ENCODE measurements at regions not wholly inside any gene's neighbourhood (a gene's known extent, or its start where the extent isn't known, plus 50 kb on each side); places are given as distances from the start of the nearest gene placed in this dataset.

DNA sequence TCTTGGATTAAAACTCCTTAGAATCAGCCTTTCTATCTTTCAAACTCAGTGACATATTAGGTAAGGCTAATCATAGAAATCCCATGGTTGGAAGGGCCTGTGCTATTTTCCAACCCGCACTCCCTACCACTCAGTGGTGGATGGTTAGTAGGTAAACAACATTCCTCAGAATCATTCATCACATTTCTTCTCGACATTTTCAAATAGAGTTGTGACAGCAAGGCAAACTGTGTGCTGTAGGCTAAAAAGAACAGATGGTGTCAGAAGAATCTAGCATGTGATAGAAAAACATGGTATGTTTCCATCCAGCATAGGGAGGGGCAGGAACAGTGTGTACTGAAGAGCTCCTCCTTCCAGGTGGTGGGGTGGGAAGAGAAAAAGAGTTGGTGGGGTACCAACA, 227.3 kb upstream of the NMUR2 start:
- Mint-ChIP-seq H3K9me3 (ENCODE audit: unreplicated experiment) (no peaks in the 10 kb centered on the region), H3K27ac (ENCODE audit: low read depth, unreplicated experiment) (peak overlapping the region; percentile 17), H3K27me3 (ENCODE audit: insufficient read depth, unreplicated experiment) (no peaks in the 10 kb centered on the region), H3K36me3 (ENCODE audit: insufficient read depth, unreplicated experiment) (no peaks in the 10 kb centered on the region), H3K4me3 (ENCODE audit: unreplicated experiment) (no peak overlapping the region), H3K4me1 (ENCODE audit: insufficient read depth, unreplicated experiment) (peaks cover 6% of the 10 kb centered on the region)
- BruUV-seq (replicated peaks): no TSS peak
- CTCF ChIA-PET: no interaction called here
- intact Hi-C loops (cut with micrococcal nuclease): no loop called here
- TF ChIP-seq CTCF (IDR thresholded peaks at IDR 0.05; ENCODE audit: unreplicated experiment): no peak
- DNase-seq (ENCODE audit: unreplicated experiment): no peak
- POLR2A ChIA-PET: no interaction called here

- H3K27me3 Mint-ChIP-seq (ENCODE audit: insufficient read depth, unreplicated experiment): no peaks in the 10 kb centered on the region
- H3K27ac Mint-ChIP-seq (ENCODE audit: low read depth, unreplicated experiment): no peak overlapping the region
- ChIA-PET CTCF (interaction anchor here (1.1 to 1.4 kb wide), 2 partner anchors 30 to 1330 kb away, joined by 3 to 7 read pairs; no protein-coding TSS in a partner anchor), POLR2A (no interaction called here)
- intact Hi-C loops (cut with micrococcal nuclease): no loop called here
- no TSS peak for BruUV-seq (replicated peaks)
- no peaks in the 10 kb centered on the region for H3K36me3 Mint-ChIP-seq (ENCODE audit: insufficient read depth, unreplicated experiment)
- TF ChIP-seq CTCF (IDR thresholded peaks at IDR 0.05; ENCODE audit: unreplicated experiment): no peak
- DNase-seq (ENCODE audit: unreplicated experiment): no peak
- peaks cover 6% of the 10 kb centered on the region for H3K4me1 Mint-ChIP-seq (ENCODE audit: insufficient read depth, unreplicated experiment)
- no peak overlapping the region for H3K4me3 Mint-ChIP-seq (ENCODE audit: unreplicated experiment)
- no peaks in the 10 kb centered on the region for H3K9me3 Mint-ChIP-seq (ENCODE audit: unreplicated experiment)
Measured at GRCh38 chr5:152634586-152634985, 229.5 kb upstream of the NMUR2 start.

- Mint-ChIP-seq H3K4me3 (ENCODE audit: unreplicated experiment) (no peak overlapping the region), H3K27ac (ENCODE audit: low read depth, unreplicated experiment) (no peak overlapping the region), H3K36me3 (ENCODE audit: insufficient read depth, unreplicated experiment) (no peaks in the 10 kb centered on the region), H3K27me3 (ENCODE audit: insufficient read depth, unreplicated experiment) (no peaks in the 10 kb centered on the region), H3K9me3 (ENCODE audit: unreplicated experiment) (no peaks in the 10 kb centered on the region), H3K4me1 (ENCODE audit: insufficient read depth, unreplicated experiment) (peaks cover 12% of the 10 kb centered on the region)
- intact Hi-C loops (cut with micrococcal nuclease): no loop called here
- POLR2A ChIA-PET: no interaction called here
- TF ChIP-seq CTCF (IDR thresholded peaks at IDR 0.05; ENCODE audit: unreplicated experiment): no peak
- DNase-seq (ENCODE audit: unreplicated experiment): no peak
- no TSS peak for BruUV-seq (replicated peaks)
- CTCF ChIA-PET: no interaction called here
Measured at GRCh38 chr5:152638996-152639552, 234.0 kb upstream of the NMUR2 start.

GRCh38 chr5:152641970-152642805, 237.1 kb upstream of the NMUR2 start:
- no TSS peak for BruUV-seq (replicated peaks)
- CTCF ChIA-PET: no interaction called here
- no peak overlapping the region for H3K4me3 Mint-ChIP-seq (ENCODE audit: unreplicated experiment)
- H3K36me3 Mint-ChIP-seq (ENCODE audit: insufficient read depth, unreplicated experiment): no peaks in the 10 kb centered on the region
- no peak overlapping the region for H3K27ac Mint-ChIP-seq (ENCODE audit: low read depth, unreplicated experiment)
- H3K4me1 Mint-ChIP-seq (ENCODE audit: insufficient read depth, unreplicated experiment): peaks cover 15% of the 10 kb centered on the region
- no peaks in the 10 kb centered on the region for H3K9me3 Mint-ChIP-seq (ENCODE audit: unreplicated experiment)
- POLR2A ChIA-PET: no interaction called here
- TF ChIP-seq CTCF (IDR thresholded peaks at IDR 0.05; ENCODE audit: unreplicated experiment): no peak
- intact Hi-C loops (cut with micrococcal nuclease): no loop called here
- DNase-seq (ENCODE audit: unreplicated experiment): no peak
- no peaks in the 10 kb centered on the region for H3K27me3 Mint-ChIP-seq (ENCODE audit: insufficient read depth, unreplicated experiment)
